PC-9 (cell line): ENCODE measurements at regions not wholly inside any gene's neighbourhood (a gene's known extent, or its start where the extent isn't known, plus 50 kb on each side); places are given as distances from the start of the nearest gene placed in this dataset.

Experiments used
- BruUV-seq: library from RNA; stranded (reverse); fragments of 400-500 nt; replicated peaks from 2 replicates; lab custom pipeline; 2021; lab: Mats Ljungman, UMichigan
- CTCF ChIA-PET: fragments of 300-600 bp; sonication (Branson Sonifier 250); formaldehyde crosslinking; loops from one replicate; lab custom pipeline; 2022; ENCODE audit warnings: antibody characterized with exemption; lab: Charles Lee
- POLR2A ChIA-PET: fragments of 300-600 bp; sonication (Branson Sonifier 250); formaldehyde crosslinking; loops from one replicate; lab custom pipeline; 2022; ENCODE audit warnings: antibody characterized with exemption; ENCODE audit not compliant: unreplicated experiment; lab: Charles Lee
- DNase-seq, 2 experiments: peaks; one replicate each; pipeline versions ENCODE4 v3.0.0 to v3.0.0-alpha.2; 2015 to 2022; ENCODE audit warnings: mixed read lengths in 1 of 2
- H2AFZ ChIP-seq: fragments of 200-600 bp; sonication (generic); 2 replicates; pipeline ENCODE4 v1.8.1; 2017; ENCODE audit warnings: antibody characterized with exemption
- H3F3A ChIP-seq: fragments of 200-600 bp; sonication (generic); 2 replicates; pipeline ENCODE4 v1.8.1; 2017; ENCODE audit warnings: antibody characterized with exemption, mild to moderate bottlenecking, low read depth; ENCODE audit not compliant: insufficient read depth
- H3K27ac ChIP-seq: fragments of 200-600 bp; sonication (generic); 2 replicates; pipeline ENCODE4 v1.6.1; 2016; ENCODE audit warnings: mixed run types
- H3K27me3 ChIP-seq: fragments of 200-600 bp; sonication (generic); 2 replicates; pipeline ENCODE4 v1.6.1; 2016; ENCODE audit warnings: low read depth, mixed run types; ENCODE audit not compliant: insufficient read depth
- H3K36me3 ChIP-seq: fragments of 200-600 bp; sonication (generic); 2 replicates; pipeline ENCODE4 v1.6.1; 2016; ENCODE audit warnings: low read depth, mixed run types
- H3K4me1 ChIP-seq: fragments of 200-600 bp; sonication (generic); replicated peaks from 2 replicates; pipeline ENCODE4 v1.6.1; 2016; ENCODE audit warnings: mixed run types; ENCODE audit not compliant: insufficient read depth
- H3K4me2 ChIP-seq: fragments of 200-600 bp; sonication (generic); 2 replicates; pipeline ENCODE4 v1.6.1; 2017; ENCODE audit warnings: mixed run types
- H3K4me3 ChIP-seq: fragments of 200-600 bp; sonication (generic); 2 replicates; pipeline ENCODE4 v1.6.1; 2016; ENCODE audit warnings: mixed run types
- H3K79me2 ChIP-seq: fragments of 200-600 bp; sonication (generic); 2 replicates; pipeline ENCODE4 v1.6.1; 2017; ENCODE audit warnings: low read depth, mixed run types
- H3K9me2 ChIP-seq: fragments of 200-600 bp; sonication (generic); 2 replicates; pipeline ENCODE4 v1.8.1; 2017; ENCODE audit warnings: mild to moderate bottlenecking; ENCODE audit not compliant: insufficient read depth
- H3K9me3 ChIP-seq: fragments of 200-600 bp; sonication (generic); 2 replicates; pipeline ENCODE4 v1.8.1; 2016; ENCODE audit warnings: low read depth; ENCODE audit not compliant: insufficient read depth
- H4K20me1 ChIP-seq: fragments of 200-600 bp; sonication (generic); 2 replicates; pipeline ENCODE4 v1.8.1; 2017; ENCODE audit not compliant: insufficient read depth
- CTCF ChIP-seq: fragments of 200-600 bp; sonication (generic); conservative IDR thresholded peaks from 2 replicates; pipeline ENCODE4 v1.6.1; 2017; ENCODE audit warnings: mixed run types, antibody characterized with exemption, mild to moderate bottlenecking, moderate library complexity
- EZH2 ChIP-seq: fragments of 200-600 bp; sonication (generic); IDR thresholded peaks from 2 replicates; pipeline ENCODE4 v1.8.0; 2017; ENCODE audit warnings: antibody characterized with exemption, low read depth
- intact Hi-C: fragments of 100-400 bp; cut with micrococcal nuclease; formaldehyde crosslinking; loops from one replicate; pipeline ENCODE4 v1.10.0; 2022; ENCODE audit not compliant: unreplicated experiment

- Histone ChIP-seq H3K4me1 (no peaks in the 10 kb centered on the region), H3K27ac (no peak overlapping the region), H3K4me3 (no peak overlapping the region), H3F3A (no peaks in the 10 kb centered on the region), H3K36me3 (no peaks in the 10 kb centered on the region), H3K27me3 (no peaks in the 10 kb centered on the region), H3K9me2 (no peaks in the 10 kb centered on the region), H4K20me1 (no peaks in the 10 kb centered on the region), H2AFZ (no peak overlapping the region), H3K4me2 (no peak overlapping the region), H3K9me3 (no peaks in the 10 kb centered on the region), H3K79me2 (no peaks in the 10 kb centered on the region)
- intact Hi-C loops, result no loop called here
- BruUV-seq, result no TSS peak
- POLR2A ChIA-PET, result no interaction called here
- TF ChIP-seq EZH2 (no peak), CTCF (no peak)
- DNase-seq, result no peak
- CTCF ChIA-PET, result no interaction called here
Measured at GRCh38 chr6:98117068-98117467, 717.3 kb upstream of the POU3F2 start.

DNA sequence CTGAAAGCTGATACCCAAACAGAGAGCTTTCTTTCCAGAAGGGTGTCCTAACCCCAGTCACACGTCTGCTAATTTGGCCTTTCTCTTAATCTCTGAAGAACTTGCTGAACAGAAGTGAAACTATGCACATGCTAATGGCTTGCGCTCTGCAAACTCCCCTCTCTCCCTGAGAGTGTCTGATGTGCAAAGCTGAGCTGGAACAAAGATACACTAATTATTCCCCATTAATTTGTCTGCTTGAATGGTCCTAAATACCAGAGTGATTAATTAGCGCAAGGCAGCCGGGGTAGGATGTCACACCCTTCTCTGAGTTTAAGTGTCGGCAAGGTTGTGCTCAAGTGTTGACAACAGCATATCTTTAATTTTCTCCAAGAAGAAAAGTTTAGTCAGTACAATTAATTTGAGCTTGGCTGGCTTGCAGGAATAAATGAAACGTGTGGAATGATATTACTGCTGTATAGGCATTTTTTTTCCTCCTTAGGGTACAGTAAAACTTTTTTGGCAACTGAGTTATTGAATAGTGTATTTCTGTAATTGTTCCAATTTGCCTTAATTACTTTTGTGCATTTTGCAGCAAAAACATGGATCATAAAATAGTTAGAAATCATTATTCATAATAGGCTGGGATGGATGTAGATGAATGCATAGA, 715.9 kb upstream of the POU3F2 start:
- ChIA-PET CTCF (no interaction called here), POLR2A (no interaction called here)
- Histone ChIP-seq H3K9me2 (no peaks in the 10 kb centered on the region), H3K27me3 (no peaks in the 10 kb centered on the region), H2AFZ (no peak overlapping the region), H3F3A (no peaks in the 10 kb centered on the region), H3K79me2 (no peaks in the 10 kb centered on the region), H3K4me2 (no peak overlapping the region), H3K4me3 (no peak overlapping the region), H3K27ac (no peak overlapping the region), H4K20me1 (no peaks in the 10 kb centered on the region), H3K4me1 (no peaks in the 10 kb centered on the region), H3K36me3 (no peaks in the 10 kb centered on the region), H3K9me3 (no peaks in the 10 kb centered on the region)
- TF ChIP-seq EZH2 (no peak), CTCF (no peak)
- BruUV-seq, result no TSS peak
- intact Hi-C loops, result no loop called here
- DNase-seq, result no peak

DNA sequence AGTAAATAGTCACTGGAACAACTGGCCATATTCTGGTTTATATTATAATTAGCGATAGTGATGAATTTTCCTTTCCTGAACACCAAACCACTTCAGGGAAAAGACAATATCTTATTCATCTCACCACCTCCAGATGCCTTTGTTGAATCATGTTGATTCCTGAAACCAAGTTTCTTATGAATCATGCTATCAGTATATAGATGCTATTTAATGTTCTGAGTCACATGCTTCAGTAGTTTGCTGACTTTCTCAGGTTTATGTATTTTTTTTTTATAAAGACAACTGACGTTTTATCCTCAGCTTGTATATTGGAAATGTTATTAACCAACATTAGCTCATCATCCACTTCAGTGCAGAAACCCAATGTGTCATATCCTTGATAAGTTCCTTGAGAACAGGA, 710.2 kb upstream of the POU3F2 start:
- Histone ChIP-seq H3K36me3 (no peaks in the 10 kb centered on the region), H3F3A (no peaks in the 10 kb centered on the region), H3K9me3 (no peaks in the 10 kb centered on the region), H3K4me2 (no peak overlapping the region), H2AFZ (no peak overlapping the region), H3K27ac (no peak overlapping the region), H3K27me3 (no peaks in the 10 kb centered on the region), H4K20me1 (no peaks in the 10 kb centered on the region), H3K4me3 (no peak overlapping the region), H3K79me2 (no peaks in the 10 kb centered on the region), H3K4me1 (no peaks in the 10 kb centered on the region), H3K9me2 (peaks cover 5% of the 10 kb centered on the region; the same call in 1 of the 2 replicates)
- ChIA-PET POLR2A (no interaction called here), CTCF (no interaction called here)
- intact Hi-C loops, result no loop called here
- no peak for TF ChIP-seq EZH2
- TF ChIP-seq CTCF, result no peak
- no TSS peak for BruUV-seq
- DNase-seq, result no peak
